22Rv1 (cell line): ENCODE measurements at regions not wholly inside any gene's neighbourhood (a gene's known extent, or its start where the extent isn't known, plus 50 kb on each side); places are given as distances from the start of the nearest gene placed in this dataset.

ENCODE experiments used
- H3K27ac ChIP-seq: fragments of 450-650 bp; 2 replicates; pipeline ENCODE4 v1.5.1; 2017
- CTCF ChIP-seq: fragments of 450-650 bp; IDR thresholded peaks from 2 replicates; pipeline ENCODE4 v1.5.1; 2017; ENCODE audit warnings: mild to moderate bottlenecking
- ZFX ChIP-seq: fragments of 450-650 bp; IDR thresholded peaks from 2 replicates; pipeline ENCODE4 v1.6.1; 2017; ENCODE audit warnings: antibody characterized with exemption, borderline replicate concordance

DNA sequence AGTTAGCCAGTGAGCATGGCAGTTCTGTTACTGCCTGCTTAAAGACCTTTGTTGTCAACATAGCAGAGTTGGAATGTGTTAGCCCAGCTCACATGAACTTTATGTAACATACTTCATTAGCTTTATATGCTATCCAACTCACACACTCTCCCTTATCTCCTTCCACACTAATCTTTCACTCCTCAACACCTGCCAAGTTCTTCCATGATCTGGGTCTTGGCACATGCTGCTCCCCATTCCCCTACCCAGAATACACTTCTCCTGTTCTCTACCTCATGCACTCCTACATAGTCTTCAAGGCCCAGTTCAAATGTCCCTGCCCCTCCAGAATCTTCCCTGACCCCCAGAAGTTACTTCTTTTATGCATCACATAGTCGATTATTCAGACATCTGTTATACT lies 179.3 kb downstream of the KATNAL1 start:
- H3K27ac ChIP-seq = no peak overlapping the region
- TF ChIP-seq CTCF (no peak), ZFX (no peak)

GRCh38 chr13:30126903-30127428 lies 180.4 kb downstream of the KATNAL1 start:
- no peak overlapping the region for H3K27ac ChIP-seq
- TF ChIP-seq ZFX (no peak), CTCF (no peak)

DNA sequence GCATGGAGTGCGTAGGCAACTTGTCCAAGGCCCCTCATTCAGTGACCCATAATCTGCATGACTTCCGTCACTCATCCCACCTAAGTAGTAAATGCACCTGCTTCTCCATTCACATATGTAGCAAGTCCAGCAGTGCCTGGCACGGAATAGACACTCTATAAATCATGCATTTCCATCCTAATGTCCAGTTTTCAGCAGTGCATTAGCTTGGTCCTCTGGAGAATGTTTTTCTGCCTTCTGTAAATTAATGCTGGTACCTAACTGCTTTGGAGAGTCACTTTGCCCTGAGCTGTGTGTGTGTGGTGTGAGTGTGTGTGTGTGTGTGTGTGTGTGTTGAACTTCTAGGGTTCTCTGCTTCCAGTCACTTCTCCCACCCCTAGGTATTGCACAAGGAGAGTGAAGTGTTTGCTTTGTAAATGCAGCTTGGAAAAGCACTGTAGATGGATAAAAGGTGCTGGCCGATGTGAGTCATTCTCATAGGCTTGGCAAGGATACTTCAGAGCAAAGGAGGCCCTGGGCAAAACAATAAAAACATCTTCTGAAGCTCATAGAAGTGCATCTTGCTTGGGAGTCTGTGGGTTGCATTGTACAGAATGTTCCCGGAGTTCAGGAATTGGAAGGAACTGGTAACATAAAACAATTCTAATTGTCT lies 181.8 kb downstream of the KATNAL1 start:
- H3K27ac ChIP-seq = no peak overlapping the region
- no peak for TF ChIP-seq CTCF
- no peak for TF ChIP-seq ZFX

DNA sequence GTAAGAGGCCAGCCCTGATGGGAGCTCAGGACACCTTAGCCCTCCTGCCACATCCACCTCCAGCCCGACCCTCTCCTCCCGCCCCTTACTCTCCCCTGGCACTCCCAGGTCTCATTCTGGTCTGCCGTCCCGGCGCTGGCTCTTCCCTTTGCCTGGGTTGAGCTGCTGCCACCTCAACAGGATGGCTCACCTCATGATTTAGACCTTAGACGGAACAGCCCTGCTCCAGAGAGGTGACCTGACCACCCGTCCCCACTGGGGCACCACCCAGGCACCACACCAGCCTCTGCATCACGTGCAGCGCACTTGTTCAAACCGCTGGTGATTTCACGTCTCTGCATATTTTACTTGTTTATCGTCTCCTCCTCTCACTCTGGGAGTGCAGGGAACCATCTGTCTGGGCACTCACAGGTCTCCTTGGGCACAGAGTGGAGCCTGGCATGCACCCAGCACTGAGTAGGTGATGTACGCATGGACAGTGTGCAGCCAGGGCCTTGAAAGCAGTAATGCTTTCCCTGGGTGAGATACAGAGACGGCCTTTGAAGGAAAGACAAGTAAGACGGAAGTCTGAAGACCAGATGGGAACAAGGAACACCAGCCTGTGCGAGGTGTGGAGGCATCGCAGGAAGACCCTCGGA lies 183.1 kb downstream of the KATNAL1 start:
- H3K27ac ChIP-seq = no peak overlapping the region

GRCh38 chr13:30123575-30123974 lies 183.8 kb downstream of the KATNAL1 start:
- H3K27ac ChIP-seq = no peak overlapping the region
- TF ChIP-seq CTCF (no peak), ZFX (no peak)

More for the DNA sequence above, 183.1 kb downstream of the KATNAL1 start:
- TF ChIP-seq ZFX (no peak), CTCF (no peak)

GRCh38 chr13:30121666-30122065 lies 185.7 kb downstream of the KATNAL1 start:
- no peak for TF ChIP-seq ZFX
- no peak for TF ChIP-seq CTCF
- H3K27ac ChIP-seq = no peak overlapping the region

- TF ChIP-seq ZFX = no peak
- no peak for TF ChIP-seq CTCF
- no peak overlapping the region for H3K27ac ChIP-seq
Measured at GRCh38 chr13:30121244-30121643, 186.1 kb downstream of the KATNAL1 start.
